Heart left ventricle (tissue), 13 donors: ENCODE measurements at regions not wholly inside any gene's neighbourhood (a gene's known extent, or its start where the extent isn't known, plus 50 kb on each side); places are given as distances from the start of the nearest gene placed in this dataset.

ENCODE experiments used
- POLR2A ChIP-seq, 2 donors: fragments of 450-650 bp; IDR thresholded peaks; one replicate each; pipeline ENCODE4 v1.6.1; 2017; ENCODE audit warnings: antibody characterized with exemption in 2 of 2, mild to moderate bottlenecking in 2 of 2, moderate library complexity in 2 of 2
- TF ChIP-seq, protein P1 (sequence below), 12 donors: fragments of 200-600 bp; sonication (generic) in 4 of 12; IDR thresholded peaks; one replicate each; pipeline versions ENCODE4 v1.5.0 to v1.8.0; 2018 to 2022; ENCODE audit warnings: antibody characterized with exemption in 12 of 12, mild to moderate bottlenecking in 5 of 12
- donor health status: ischemic (EF 13 %, LVEDD 7.1; RV severe dilation, severe dysfunction).
- donor health status: DM: no; HTN: yes; CAD: no.
- donor health status: DM: no; HTN: no; CAD: no.
- donor health status: ischemic (EF 25% LVEDD 6.9; RV normal size, moderate dysfunction).
- donor health status: ischemic (EF 25% LVEDD 5.7; RV mildly dilated, moderate dysfunction).
- donor health status: ischemic (EF 35%, LVEDD 5.7; RV mildly dilated, moderate dysfunction).
- donor health status: nonischemic (EF 11% LVEDD 7.7; RV severe dilation, severe dysfunction).
- donor health status: DM: yes; HTN: yes; CAD: no.
- donor health status: PGD.
- donor health status: ischemic (EF 29% LVEDD 5.4; RV normal size, mild dysfunction).
- donor health status: nonischemic (EF 23%, LVEDD 6.1; RV moderate dilation, normal function).

DNA sequence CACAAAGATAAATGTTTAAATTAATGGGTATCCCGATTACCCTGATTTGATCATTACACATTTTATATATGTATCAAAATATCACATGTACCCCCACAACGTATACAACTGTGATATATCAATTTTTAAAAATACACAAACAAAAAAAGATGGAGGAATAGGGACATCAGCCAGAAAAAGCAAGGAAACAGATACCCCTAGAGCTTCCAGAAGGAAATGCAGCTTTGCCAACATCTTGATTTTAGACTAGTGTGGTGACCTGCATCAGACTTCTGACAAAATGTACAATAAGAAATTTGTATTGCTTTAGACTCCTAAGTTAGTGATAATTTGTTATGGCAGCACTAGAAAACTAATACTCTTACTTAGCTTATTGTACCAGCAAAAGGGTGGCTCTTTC is 483.8 kb downstream of the TUSC7 start:
- TF ChIP-seq, protein P1, sequence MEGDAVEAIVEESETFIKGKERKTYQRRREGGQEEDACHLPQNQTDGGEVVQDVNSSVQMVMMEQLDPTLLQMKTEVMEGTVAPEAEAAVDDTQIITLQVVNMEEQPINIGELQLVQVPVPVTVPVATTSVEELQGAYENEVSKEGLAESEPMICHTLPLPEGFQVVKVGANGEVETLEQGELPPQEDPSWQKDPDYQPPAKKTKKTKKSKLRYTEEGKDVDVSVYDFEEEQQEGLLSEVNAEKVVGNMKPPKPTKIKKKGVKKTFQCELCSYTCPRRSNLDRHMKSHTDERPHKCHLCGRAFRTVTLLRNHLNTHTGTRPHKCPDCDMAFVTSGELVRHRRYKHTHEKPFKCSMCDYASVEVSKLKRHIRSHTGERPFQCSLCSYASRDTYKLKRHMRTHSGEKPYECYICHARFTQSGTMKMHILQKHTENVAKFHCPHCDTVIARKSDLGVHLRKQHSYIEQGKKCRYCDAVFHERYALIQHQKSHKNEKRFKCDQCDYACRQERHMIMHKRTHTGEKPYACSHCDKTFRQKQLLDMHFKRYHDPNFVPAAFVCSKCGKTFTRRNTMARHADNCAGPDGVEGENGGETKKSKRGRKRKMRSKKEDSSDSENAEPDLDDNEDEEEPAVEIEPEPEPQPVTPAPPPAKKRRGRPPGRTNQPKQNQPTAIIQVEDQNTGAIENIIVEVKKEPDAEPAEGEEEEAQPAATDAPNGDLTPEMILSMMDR (IDR thresholded peaks at IDR 0.05): no peak
- no peak for TF ChIP-seq POLR2A (IDR thresholded peaks at IDR 0.05)
